Ovary (tissue), 3 donors: ENCODE measurements at regions not wholly inside any gene's neighbourhood (a gene's known extent, or its start where the extent isn't known, plus 50 kb on each side); places are given as distances from the start of the nearest gene placed in this dataset.

Experiments used
- POLR2A ChIP-seq: fragments of 450-650 bp; IDR thresholded peaks from one replicate; pipeline ENCODE4 v1.6.1; 2017; ENCODE audit warnings: antibody characterized with exemption, mild to moderate bottlenecking, moderate library complexity
- TF ChIP-seq, protein P1 (sequence below), 3 donors: fragments of 450-650 bp in 2 of 3; fragments of 200-600 bp in 1 of 3; IDR thresholded peaks; one replicate each; pipeline versions ENCODE4 v1.5.1 to v1.8.0; 2016 to 2022; ENCODE audit warnings: antibody characterized with exemption in 3 of 3, mild to moderate bottlenecking in 1 of 3
- donor health status: DM: no; HTN: no; CAD: no.

DNA sequence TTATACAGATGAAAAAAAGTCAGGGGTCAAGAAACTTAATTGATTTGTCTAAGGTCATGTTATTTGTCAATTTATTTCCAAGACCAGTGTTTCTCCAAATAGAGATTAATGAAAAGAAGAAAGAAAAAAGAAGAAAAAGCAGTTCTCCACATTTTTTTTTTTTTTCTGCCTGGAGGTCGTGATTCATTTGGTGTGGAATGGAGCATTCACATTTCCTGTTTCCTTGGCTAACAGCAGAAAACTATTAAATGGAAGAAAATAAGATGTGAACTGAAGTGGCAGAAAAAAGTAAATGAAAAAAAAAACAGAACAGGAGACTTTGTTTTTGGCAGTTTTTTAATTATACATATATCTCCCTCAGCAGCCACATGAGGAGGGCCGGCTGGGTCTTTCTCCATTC lies 470.8 kb upstream of the ZNF337 start:
- TF ChIP-seq, protein P1, sequence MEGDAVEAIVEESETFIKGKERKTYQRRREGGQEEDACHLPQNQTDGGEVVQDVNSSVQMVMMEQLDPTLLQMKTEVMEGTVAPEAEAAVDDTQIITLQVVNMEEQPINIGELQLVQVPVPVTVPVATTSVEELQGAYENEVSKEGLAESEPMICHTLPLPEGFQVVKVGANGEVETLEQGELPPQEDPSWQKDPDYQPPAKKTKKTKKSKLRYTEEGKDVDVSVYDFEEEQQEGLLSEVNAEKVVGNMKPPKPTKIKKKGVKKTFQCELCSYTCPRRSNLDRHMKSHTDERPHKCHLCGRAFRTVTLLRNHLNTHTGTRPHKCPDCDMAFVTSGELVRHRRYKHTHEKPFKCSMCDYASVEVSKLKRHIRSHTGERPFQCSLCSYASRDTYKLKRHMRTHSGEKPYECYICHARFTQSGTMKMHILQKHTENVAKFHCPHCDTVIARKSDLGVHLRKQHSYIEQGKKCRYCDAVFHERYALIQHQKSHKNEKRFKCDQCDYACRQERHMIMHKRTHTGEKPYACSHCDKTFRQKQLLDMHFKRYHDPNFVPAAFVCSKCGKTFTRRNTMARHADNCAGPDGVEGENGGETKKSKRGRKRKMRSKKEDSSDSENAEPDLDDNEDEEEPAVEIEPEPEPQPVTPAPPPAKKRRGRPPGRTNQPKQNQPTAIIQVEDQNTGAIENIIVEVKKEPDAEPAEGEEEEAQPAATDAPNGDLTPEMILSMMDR (IDR thresholded peaks at IDR 0.05) = no peak
- no peak for TF ChIP-seq POLR2A
